Lower leg skin (tissue), 4 donors: ENCODE measurements at regions not wholly inside any gene's neighbourhood (a gene's known extent, or its start where the extent isn't known, plus 50 kb on each side); places are given as distances from the start of the nearest gene placed in this dataset.
"Not testable (repeated sequence)": the region's sequence is repeated elsewhere in the genome, so short reads cannot be mapped to it uniquely, and the experiment has no call there.

Experiments
- DNase-seq, 2 donors: peaks; one replicate each; pipeline ENCODE4 v3.0.0-alpha.2; 2019; ENCODE audit warnings: low spot score in 2 of 2
- H3K4me3 ChIP-seq: fragments of 200-600 bp; sonication (generic); 2 replicates; pipeline ENCODE4 v1.5.1; 2017; ENCODE audit warnings: mild to moderate bottlenecking, low read depth; ENCODE audit not compliant: poor library complexity, severe bottlenecking
- POLR2A ChIP-seq, 2 donors: fragments of 450-650 bp; IDR thresholded peaks; one replicate each; pipeline ENCODE4 v1.6.1; 2016 to 2017; ENCODE audit warnings: antibody characterized with exemption in 2 of 2, mild to moderate bottlenecking in 1 of 2, moderate library complexity in 1 of 2
- WGBS, 2 donors: methylation state at CpG; one replicate each; pipeline ENCODE4 v1.1.5; 2018; 5-methylcytosine and 5-hydroxymethylcytosine counted together
- intact Hi-C: fragments of 100-400 bp; cut with DNase I; formaldehyde crosslinking; loops from one replicate; pipeline ENCODE4 v1.15.0; 2023; ENCODE audit warnings: low total_unique reads
- TF ChIP-seq, protein P1 (sequence below), 3 donors: fragments of 450-650 bp; IDR thresholded peaks; one replicate each; pipeline ENCODE4 v1.5.1; 2016; ENCODE audit warnings: antibody characterized with exemption in 3 of 3, mild to moderate bottlenecking in 3 of 3, moderate library complexity in 2 of 3

DNA sequence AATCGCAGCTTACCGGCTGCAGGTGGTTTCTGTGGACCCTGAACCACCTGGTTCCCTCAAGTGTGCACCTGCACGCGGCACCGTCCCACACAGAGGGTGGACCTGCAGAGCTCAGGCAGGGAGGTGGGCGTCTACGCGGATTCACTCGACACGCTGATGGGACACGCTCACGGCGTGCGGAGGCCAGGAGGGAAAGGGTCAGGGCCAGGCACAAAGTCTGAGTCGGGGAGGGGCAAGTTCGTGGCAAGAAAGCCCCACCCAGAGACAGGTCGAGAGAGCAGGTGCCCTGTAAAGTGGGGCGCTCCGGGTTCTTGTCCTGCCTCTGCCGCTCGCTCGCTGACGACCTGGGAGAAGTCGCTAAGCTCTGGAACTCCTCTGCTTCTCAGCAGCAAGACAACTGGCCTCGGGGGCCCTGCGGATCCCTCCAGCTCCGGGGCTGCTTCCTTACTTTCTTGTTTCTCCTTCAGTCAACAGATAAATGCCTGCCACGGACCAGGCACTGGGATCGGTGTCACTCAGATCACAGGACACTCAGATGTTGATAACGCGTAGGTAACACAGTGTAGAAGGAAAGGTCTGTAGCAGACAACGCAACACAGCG, 72.4 kb upstream of the NUP50 start:
- WGBS, 2 donors, result 80 to 85% methylated on average over 31 to 33 of the region's 33 CpGs
- intact Hi-C loops, result loop anchor here (10.0 kb wide), 1 partner anchor 267 kb away; no protein-coding TSS in a partner anchor
- no peak overlapping the region for H3K4me3 ChIP-seq
- DNase-seq, result no peak
- TF ChIP-seq POLR2A (IDR thresholded peaks at IDR 0.05), result no peak
- TF ChIP-seq, protein P1, sequence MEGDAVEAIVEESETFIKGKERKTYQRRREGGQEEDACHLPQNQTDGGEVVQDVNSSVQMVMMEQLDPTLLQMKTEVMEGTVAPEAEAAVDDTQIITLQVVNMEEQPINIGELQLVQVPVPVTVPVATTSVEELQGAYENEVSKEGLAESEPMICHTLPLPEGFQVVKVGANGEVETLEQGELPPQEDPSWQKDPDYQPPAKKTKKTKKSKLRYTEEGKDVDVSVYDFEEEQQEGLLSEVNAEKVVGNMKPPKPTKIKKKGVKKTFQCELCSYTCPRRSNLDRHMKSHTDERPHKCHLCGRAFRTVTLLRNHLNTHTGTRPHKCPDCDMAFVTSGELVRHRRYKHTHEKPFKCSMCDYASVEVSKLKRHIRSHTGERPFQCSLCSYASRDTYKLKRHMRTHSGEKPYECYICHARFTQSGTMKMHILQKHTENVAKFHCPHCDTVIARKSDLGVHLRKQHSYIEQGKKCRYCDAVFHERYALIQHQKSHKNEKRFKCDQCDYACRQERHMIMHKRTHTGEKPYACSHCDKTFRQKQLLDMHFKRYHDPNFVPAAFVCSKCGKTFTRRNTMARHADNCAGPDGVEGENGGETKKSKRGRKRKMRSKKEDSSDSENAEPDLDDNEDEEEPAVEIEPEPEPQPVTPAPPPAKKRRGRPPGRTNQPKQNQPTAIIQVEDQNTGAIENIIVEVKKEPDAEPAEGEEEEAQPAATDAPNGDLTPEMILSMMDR (IDR thresholded peaks at IDR 0.05), result no peak

DNA sequence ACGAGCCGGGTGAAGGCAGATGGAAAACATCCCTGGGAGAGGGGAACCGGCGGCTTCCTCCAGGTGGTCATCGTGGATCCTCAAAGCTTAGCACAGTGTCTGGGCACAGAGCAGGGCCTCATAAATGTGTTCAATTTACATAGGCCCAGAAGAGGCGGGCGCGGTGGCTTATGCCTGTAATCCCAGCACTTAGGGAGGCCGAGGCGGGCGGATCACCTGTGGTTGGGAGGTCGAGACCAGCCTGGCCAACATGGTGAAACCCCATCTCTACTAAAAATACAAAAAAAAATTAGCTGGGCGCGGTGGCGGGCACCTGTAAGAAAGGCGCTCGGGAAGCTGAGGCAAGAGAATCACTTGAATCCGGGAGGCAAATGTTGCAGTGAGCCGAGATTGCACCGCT, 71.8 kb upstream of the NUP50 start:
- not testable (repeated sequence) for DNase-seq, H3K4me3 ChIP-seq
- intact Hi-C loops, result loop anchor here (10.0 kb wide), 1 partner anchor 267 kb away; no protein-coding TSS in a partner anchor
- 95% methylated on average over 20 of the region's 20 CpGs for WGBS, 2 donors

DNA sequence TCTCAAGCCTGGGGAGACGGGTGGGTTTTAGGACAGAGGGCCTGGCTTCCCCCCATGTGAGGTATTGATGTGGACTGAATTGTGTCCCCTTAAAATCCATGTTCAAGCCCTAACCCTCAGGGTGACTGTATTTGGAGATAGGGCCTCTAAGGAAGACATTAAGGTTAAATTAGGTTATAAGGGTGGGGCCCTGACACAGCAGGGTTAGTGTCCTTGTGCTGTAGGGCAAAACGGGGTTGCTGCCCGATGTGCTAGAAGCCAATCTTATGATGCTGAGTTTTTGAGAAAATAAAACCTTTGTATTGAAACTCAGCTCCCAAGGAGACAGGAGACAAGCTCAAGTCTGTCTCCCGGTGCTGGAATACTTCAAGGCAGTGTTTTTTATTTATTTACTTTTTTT, 71.1 kb upstream of the NUP50 start:
- intact Hi-C loops, result loop anchor here (10.0 kb wide), 1 partner anchor 268 kb away; no protein-coding TSS in a partner anchor
- no peak for DNase-seq
- no peak overlapping the region for H3K4me3 ChIP-seq
- 86 to 95% methylated on average over 4 of the region's 4 CpGs for WGBS, 2 donors
- TF ChIP-seq, protein P1 (IDR thresholded peaks at IDR 0.05), result no peak

DNA sequence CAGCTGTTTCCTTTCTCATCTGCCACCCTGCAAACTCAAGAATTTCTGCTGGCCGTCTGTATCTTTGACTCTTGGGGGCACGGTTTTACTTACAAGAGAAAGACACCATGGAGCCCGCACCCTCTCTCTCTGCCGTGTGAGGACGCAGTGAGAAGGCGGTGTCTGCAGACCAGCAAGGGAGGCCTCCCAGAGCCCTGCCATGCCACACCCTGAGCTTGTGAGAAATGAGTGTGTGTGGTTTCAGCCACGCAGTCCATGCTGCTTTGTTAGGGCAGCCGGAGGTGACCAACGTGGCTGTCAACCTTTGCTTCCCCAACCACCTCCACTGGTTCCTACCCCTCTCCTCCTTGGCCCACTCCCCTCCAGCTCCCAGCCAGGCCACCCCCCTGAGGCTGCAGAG, 70.1 kb upstream of the NUP50 start:
- WGBS, 2 donors, result 66 to 73% methylated on average over 9 of the region's 9 CpGs
- H3K4me3 ChIP-seq, result no peak overlapping the region
- DNase-seq, result no peak
- no peak for TF ChIP-seq POLR2A (IDR thresholded peaks at IDR 0.05)
- TF ChIP-seq, protein P1 (IDR thresholded peaks at IDR 0.05), result no peak
- intact Hi-C loops, result loop anchor here (10.0 kb wide), 1 partner anchor 269 kb away; no protein-coding TSS in a partner anchor

DNA sequence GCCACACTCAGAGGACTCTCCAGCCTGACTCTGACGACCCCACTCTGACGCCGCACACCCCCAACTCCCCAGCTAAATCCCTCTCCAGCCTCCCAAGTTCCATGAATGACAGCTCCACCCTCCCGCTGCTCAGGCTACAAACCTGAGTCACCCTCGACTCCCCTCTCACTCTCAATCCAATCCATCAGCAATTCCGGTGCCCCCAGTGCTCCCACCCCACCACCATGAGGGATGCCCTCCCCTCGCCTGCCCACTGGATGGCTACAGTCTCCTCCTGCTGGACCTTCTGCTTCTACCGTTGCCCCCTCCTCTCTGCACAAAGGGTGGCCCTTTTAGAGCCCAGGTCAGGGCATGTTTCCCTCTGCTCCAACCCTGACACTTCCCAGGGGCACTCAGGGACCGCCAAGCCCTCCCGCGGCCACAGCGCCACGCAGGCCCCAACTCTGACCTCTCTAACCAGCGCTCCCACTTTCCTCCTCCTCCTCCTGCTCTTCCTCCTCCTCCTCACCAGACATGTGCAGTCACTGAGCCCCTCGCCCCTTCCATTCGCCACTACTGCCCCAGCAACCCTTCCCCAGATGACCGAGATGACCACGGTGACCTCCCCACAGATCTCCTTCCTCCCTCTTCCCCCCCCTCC, 69.5 kb upstream of the NUP50 start:
- DNase-seq, result no peak
- intact Hi-C loops, result loop anchor here (10.0 kb wide), 1 partner anchor 269 kb away; no protein-coding TSS in a partner anchor
- H3K4me3 ChIP-seq, result no peak overlapping the region
- TF ChIP-seq, protein P1 (IDR thresholded peaks at IDR 0.05), result no peak
- TF ChIP-seq POLR2A (IDR thresholded peaks at IDR 0.05), result no peak
- 75 to 78% methylated on average over 18 of the region's 18 CpGs for WGBS, 2 donors

DNA sequence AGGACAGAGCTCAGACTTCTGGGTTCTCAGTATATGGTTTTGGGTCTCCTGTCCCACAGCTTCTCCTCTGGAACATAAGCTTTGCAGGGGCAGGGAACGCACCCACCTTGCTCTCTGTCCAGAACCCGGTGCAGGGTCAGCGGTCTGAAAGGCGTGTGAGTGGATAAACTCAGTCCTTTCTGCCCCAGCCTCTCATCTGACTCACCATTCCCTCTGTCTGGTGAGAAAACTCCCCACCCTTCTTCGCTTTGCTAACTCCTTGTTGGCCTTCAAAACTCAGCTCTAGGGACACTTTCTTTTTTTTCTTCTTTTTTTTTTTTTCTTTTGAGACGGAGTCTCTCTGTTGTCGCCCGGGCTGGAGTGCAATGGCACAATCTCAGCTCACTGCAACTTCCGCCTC, 68.9 kb upstream of the NUP50 start:
- H3K4me3 ChIP-seq, result no peak overlapping the region
- DNase-seq, result no peak
- no peak for TF ChIP-seq POLR2A (IDR thresholded peaks at IDR 0.05)
- TF ChIP-seq, protein P1 (IDR thresholded peaks at IDR 0.05), result no peak
- intact Hi-C loops, result loop anchor here (10.0 kb wide), 1 partner anchor 270 kb away; no protein-coding TSS in a partner anchor
- 80 to 82% methylated on average over 9 of the region's 9 CpGs for WGBS, 2 donors
